GM18858 (cell line): ENCODE measurements at regions not wholly inside any gene's neighbourhood (a gene's known extent, or its start where the extent isn't known, plus 50 kb on each side); places are given as distances from the start of the nearest gene placed in this dataset.
"Not testable (repeated sequence)": the region's sequence is repeated elsewhere in the genome, so short reads cannot be mapped to it uniquely, and the experiment has no call there.

Source experiments
- ATAC-seq: cut with Tn5 transposase; IDR thresholded peaks from one replicate; pipeline ENCODE4 v1.9.1; 2021; ENCODE audit not compliant: unreplicated experiment

- ATAC-seq: no peak
Measured at GRCh38 chr9:79046401-79046800, 525.4 kb upstream of the TLE4 start.

- ATAC-seq: no peak
Measured at GRCh38 chr9:79049371-79049770, 522.4 kb upstream of the TLE4 start.

GRCh38 chr9:79053598-79053997 is 518.2 kb upstream of the TLE4 start:
- ATAC-seq: peak; percentile 44

- ATAC-seq: no peak
Measured at GRCh38 chr9:79054500-79054899, 517.3 kb upstream of the TLE4 start.

GRCh38 chr9:79056041-79056440 is 515.7 kb upstream of the TLE4 start:
- ATAC-seq: no peak

- no peak for ATAC-seq
Measured at GRCh38 chr9:79057576-79057975, 514.2 kb upstream of the TLE4 start.

GRCh38 chr9:79060766-79061165 is 511.0 kb upstream of the TLE4 start:
- no peak for ATAC-seq

GRCh38 chr9:79061752-79062616 is 509.8 kb upstream of the TLE4 start:
- no peak for ATAC-seq

GRCh38 chr9:79073201-79073600 is 498.6 kb upstream of the TLE4 start:
- no peak for ATAC-seq

- ATAC-seq: no peak
Measured at GRCh38 chr9:79080536-79080935, 491.2 kb upstream of the TLE4 start.

- ATAC-seq: no peak
Measured at GRCh38 chr9:79083621-79084020, 488.1 kb upstream of the TLE4 start.

- no peak for ATAC-seq
Measured at GRCh38 chr9:79087133-79087532, 484.6 kb upstream of the TLE4 start.

GRCh38 chr9:79089054-79089560 is 482.7 kb upstream of the TLE4 start:
- ATAC-seq: no peak

- not testable (repeated sequence) for ATAC-seq
Measured at GRCh38 chr9:79089851-79090250, 481.9 kb upstream of the TLE4 start.

GRCh38 chr9:79103257-79103656 is 468.5 kb upstream of the TLE4 start:
- ATAC-seq: not testable (repeated sequence)

- no peak for ATAC-seq
Measured at GRCh38 chr9:79104216-79104615, 467.5 kb upstream of the TLE4 start.

GRCh38 chr9:79104951-79105350 is 466.8 kb upstream of the TLE4 start:
- no peak for ATAC-seq

- ATAC-seq: no peak
Measured at GRCh38 chr9:79107911-79108676, 463.7 kb upstream of the TLE4 start.

GRCh38 chr9:79111653-79112052 is 460.1 kb upstream of the TLE4 start:
- no peak for ATAC-seq

GRCh38 chr9:79115176-79115575 is 456.6 kb upstream of the TLE4 start:
- ATAC-seq: no peak

GRCh38 chr9:79116041-79116440 is 455.7 kb upstream of the TLE4 start:
- no peak for ATAC-seq

GRCh38 chr9:79116709-79117108 is 455.1 kb upstream of the TLE4 start:
- ATAC-seq: no peak
